IPS-NIHi7 (cell line): ENCODE measurements at regions not wholly inside any gene's neighbourhood (a gene's known extent, or its start where the extent isn't known, plus 50 kb on each side); places are given as distances from the start of the nearest gene placed in this dataset.

Experiments used
- DNase-seq: peaks from one replicate; pipeline ENCODE4 v3.0.0; 2012; ENCODE audit warnings: mixed read lengths; ENCODE audit errors: extremely low spot score

- DNase-seq, result no peak
These were observed 471.9 kb downstream of the PDGFC start for GRCh38 chr4:156499684-156500083.

DNA sequence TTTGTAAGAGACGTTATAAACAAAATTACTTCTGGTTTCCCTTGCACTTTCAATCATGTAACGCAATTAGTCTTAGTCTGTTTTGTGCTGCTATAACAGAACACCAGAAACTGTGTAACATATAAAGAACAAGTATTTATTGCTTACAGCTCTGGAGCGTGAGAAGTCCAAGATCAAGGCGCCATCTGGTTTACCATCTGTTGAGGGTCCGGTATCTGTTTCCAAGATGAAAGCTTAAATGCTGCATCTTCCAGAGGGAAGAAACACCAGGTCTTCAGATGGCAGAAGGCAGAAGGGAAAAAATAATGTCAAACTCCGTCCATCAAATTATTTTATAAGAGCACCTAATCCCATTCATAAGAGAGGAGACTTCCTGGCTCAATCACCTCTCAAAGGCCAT lies 474.1 kb downstream of the PDGFC start:
- DNase-seq, result no peak

DNA sequence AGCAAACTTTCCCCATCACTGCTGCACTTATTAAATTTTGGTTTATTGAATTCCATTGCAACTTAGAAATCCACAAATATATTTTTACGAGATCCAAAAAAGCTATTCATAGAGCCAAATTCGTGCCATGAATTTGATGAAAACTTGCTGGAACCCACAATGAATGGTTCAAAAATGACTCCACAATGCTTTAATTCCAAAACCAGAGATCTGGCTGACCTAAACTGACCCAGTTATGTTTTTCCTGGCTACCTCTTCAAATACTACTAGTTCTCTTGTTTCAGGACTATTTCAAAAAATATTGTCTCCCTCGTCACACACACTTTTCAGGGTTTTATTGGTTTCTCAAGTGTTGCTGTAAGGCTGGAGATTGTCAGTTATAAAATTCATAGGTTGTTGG lies 474.8 kb downstream of the PDGFC start:
- DNase-seq, result no peak

- no peak for DNase-seq
These were observed 475.8 kb downstream of the PDGFC start for GRCh38 chr4:156495836-156496235.

GRCh38 chr4:156495091-156495490 lies 476.5 kb downstream of the PDGFC start:
- no peak for DNase-seq

- DNase-seq, result no peak
These were observed 477.7 kb downstream of the PDGFC start for GRCh38 chr4:156493858-156494257.

DNA sequence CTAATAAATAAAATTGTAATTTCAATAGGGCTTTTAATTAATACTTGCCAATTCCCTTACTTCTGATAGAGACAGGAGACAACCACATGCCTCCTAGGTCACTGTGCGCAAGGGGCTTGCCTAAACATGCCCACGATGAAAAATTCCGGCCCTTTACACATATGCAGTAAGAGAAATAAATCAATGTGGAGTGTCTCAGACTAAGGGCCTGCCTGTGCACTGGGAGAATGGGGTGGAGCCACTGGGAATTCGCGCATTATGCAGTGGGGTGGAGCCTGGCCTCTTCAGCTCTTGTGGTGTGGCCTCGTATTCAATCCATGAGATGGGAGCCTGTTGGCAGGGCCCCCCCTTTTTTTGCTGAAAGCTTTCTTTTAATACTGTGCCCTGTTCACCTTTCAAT lies 484.5 kb downstream of the PDGFC start:
- no peak for DNase-seq

GRCh38 chr4:156481845-156482244 lies 489.8 kb downstream of the PDGFC start:
- no peak for DNase-seq

- DNase-seq, result no peak
These were observed 494.0 kb downstream of the PDGFC start for GRCh38 chr4:156477636-156478035.

GRCh38 chr4:156476359-156476758 lies 495.2 kb downstream of the PDGFC start:
- no peak for DNase-seq

GRCh38 chr4:156475322-156475721 lies 496.3 kb downstream of the PDGFC start:
- DNase-seq, result no peak

DNA sequence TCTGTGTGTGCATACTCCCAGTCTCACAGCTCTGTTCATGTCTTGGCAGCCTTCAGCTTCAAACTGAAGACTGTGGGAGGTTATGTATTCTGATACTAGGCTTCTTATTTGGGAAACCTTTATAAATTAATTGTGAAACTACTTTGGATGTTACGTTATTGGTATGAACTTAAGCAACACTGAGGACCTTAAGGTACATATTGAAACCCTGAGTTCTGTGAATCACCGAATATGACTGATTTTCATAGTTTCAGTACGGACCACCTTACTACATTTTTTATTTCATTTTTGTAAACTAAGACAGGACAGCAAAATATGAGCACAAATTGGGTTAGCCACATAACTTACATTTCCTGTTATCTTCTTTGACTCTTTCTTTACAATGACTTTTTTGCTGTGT lies 498.4 kb downstream of the PDGFC start:
- DNase-seq, result no peak

DNA sequence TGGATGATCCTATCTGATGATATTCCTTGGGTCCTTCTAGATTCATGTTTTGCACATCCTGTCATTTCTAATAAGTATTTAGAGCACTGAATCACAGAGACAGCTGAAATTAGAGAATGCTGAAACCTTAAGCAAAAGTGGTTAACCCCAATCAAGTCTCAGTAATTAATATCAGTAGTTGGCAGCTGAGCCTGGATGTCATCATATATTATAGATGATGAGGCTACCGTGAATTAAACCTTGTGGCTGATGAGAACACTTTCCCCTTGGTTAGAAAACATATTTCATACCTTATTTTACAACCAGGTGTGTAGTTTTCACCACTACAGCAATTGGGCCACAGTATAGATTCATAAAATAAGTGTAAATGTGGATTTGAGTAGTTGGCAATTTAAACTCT lies 499.0 kb downstream of the PDGFC start:
- no peak for DNase-seq

DNA sequence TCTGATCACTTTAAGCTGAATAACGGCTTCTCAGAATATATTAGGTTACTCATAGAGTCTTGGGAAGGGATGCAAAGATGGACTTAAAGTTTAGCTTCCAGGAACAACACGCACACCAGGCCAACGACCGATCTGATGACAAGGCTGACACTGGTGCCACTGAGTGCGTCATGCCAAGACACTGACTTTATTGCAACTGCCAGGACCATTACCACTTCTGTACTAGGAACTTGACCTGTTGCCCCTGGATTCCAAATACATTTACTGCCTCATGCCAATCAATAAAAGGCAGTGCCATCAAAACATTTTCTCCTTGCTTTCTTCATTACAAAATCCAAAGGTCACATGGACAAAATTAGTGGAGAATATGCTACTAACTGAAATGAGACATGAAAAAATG lies 505.9 kb upstream of the CTSO start:
- no peak for DNase-seq

DNA sequence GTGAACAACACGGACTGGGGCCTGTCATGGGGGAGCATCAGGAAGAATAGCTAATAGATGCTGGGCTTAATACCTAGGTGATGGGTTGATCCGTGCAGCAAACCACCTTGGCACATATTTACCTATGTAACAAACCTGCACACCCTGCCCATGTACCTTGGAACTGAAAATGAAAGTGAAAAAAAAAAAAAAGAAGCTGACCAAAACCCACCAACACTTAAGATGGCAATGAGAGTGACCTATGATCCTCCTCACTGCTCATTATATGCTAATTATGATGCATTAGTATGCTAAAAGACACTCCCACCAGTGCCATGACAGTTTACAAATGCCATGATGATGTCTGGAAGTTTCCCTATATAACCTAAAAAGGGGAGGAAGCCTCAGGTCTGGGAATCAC lies 503.2 kb upstream of the CTSO start:
- DNase-seq, result no peak

GRCh38 chr4:156443488-156443887 lies 489.8 kb upstream of the CTSO start:
- no peak for DNase-seq

DNA sequence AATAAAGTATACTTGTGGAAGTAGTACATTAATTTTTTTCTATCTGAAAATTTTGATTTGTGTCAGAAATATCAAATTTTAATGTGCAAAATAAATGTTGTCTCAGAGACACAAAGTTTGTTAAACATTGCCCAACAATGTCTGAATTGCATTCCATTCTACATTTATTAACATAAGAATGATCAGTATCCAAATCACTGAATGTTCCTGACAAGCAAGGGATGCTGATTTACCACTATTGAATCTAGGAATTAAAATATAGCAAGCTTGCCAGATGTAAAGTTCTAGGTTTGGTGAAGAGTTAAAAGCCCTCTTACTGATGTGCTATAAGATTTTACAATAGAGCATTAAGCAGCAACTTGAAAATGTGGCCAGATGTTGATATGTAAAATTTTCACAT lies 489.2 kb upstream of the CTSO start:
- DNase-seq, result no peak

GRCh38 chr4:156439576-156440200 lies 486.0 kb upstream of the CTSO start:
- DNase-seq, result no peak

DNA sequence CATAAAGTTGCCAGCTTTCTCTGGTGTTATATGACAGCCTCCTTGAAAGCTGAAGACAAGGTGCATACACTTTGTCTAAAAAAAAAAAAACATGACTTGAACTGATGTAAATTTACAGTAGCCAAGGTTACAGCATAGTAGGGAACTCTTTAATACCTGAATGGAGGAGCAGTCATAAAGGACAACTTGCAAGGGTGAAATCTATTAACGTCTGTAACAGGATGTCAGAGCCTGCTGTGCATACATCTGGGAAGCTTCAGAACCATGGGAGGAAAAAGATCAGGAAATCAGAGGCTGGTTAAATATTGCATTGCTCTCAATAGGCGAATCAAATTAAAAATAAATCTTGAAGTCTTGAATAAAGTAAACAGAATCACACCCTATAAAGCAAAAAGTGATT lies 484.0 kb upstream of the CTSO start:
- DNase-seq, result no peak

DNA sequence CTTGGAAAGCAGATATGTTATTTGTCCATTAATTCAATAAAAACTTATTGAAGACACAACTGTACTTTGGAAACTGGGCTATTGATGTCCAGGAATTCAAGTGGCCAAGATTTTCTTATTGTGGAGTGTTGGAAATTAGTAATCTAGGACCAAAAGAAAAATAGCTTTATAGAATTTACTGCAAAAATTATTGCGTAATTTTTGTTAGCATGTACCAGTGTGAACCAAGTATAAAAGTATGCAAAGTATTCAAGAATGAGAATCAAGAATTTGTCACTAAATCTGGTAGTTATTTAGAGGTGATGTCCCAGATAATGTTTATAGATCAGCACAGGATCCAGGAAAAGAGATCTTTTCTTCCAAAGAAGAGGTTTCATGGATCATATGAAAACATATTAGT lies 468.9 kb upstream of the CTSO start:
- no peak for DNase-seq

DNA sequence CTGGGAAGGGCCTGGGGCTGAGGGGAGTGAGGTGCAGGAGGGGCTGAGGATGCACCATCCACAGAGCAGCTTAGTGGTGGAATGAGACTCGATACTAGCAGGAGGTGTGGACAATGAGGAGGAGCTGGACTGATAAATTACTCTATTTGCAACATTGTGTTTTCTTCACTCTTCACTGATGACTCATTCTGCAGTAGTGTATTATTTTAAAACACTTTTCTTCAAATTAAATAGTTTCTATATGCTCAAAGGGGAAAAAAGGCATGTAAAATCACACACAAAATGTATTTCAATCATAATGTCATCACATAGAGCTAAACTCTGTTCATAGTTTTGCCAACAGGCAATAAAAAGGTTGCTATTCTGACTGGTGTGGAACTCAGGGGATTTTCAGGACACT lies 467.0 kb upstream of the CTSO start:
- DNase-seq, result no peak

GRCh38 chr4:156419080-156419685 lies 465.5 kb upstream of the CTSO start:
- DNase-seq, result no peak

DNA sequence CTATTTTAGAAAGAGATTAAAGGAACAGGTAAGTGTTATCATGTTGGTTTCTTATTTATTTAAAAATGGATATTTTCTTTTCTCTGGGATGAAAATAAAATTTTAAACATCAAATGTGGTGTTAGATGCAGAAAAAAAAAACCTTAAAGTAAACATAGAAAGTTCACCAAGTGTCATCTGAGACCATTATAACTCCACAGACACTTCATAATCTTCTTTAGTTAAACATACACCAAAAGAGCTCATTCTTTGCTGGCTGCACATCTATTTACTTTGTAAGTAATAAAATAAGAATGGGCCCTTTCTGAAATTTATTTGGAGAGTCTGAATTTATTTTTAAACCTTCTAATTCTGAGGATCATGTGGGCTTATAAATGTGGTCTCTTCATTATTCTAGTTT lies 460.7 kb upstream of the CTSO start:
- DNase-seq, result no peak
